GM23248 (cell line): ENCODE measurements at regions not wholly inside any gene's neighbourhood (a gene's known extent, or its start where the extent isn't known, plus 50 kb on each side); places are given as distances from the start of the nearest gene placed in this dataset.

ENCODE experiments used
- EZH2 ChIP-seq: fragments of 200-600 bp; sonication (generic); IDR thresholded peaks from 2 replicates; pipeline ENCODE4 v1.6.1; 2018; ENCODE audit warnings: antibody characterized with exemption, mild to moderate bottlenecking; ENCODE audit not compliant: insufficient read depth, poor library complexity, severe bottlenecking
- EZH2phosphoT487 ChIP-seq: fragments of 200-600 bp; sonication (generic); IDR thresholded peaks from 2 replicates; pipeline ENCODE4 v1.6.1; 2018; ENCODE audit warnings: antibody characterized with exemption, moderate library complexity, mild to moderate bottlenecking, low read depth; ENCODE audit not compliant: insufficient read depth

GRCh38 chr18:54003195-54003594, 221.3 kb downstream of the MBD2 start:
- TF ChIP-seq EZH2phosphoT487 (no peak), EZH2 (no peak)
